SK-N-SH treated with all-trans-retinoic acid at 6 μM for 48 hours (cell line): ENCODE measurements at regions not wholly inside any gene's neighbourhood (a gene's known extent, or its start where the extent isn't known, plus 50 kb on each side); places are given as distances from the start of the nearest gene placed in this dataset.

Experiments used
- ATAC-seq: fragments of 200-7000 bp; cut with Tn5 transposase; 3 replicates; pipeline ENCODE4 v1.9.1; 2020; ENCODE audit warnings: mild to moderate bottlenecking, moderate library complexity
- ARNTL ChIP-seq: fragments of 450-650 bp; formaldehyde crosslinking; IDR thresholded peaks from 2 replicates; pipeline ENCODE4 v1.5.0; 2020; ENCODE audit warnings: low read depth, mild to moderate bottlenecking, moderate library complexity, borderline replicate concordance
- BACH2 ChIP-seq: fragments of 250-450 bp; sonication (Bioruptor Pico); IDR thresholded peaks from 2 replicates; pipeline ENCODE4 v1.9.0; 2021; ENCODE audit warnings: mild to moderate bottlenecking, borderline replicate concordance
- CSDC2 ChIP-seq: fragments of 250-450 bp; sonication (Bioruptor Pico); IDR thresholded peaks from 2 replicates; pipeline ENCODE4 v1.5.0; 2020; ENCODE audit warnings: mild to moderate bottlenecking, moderate library complexity
- ESRRG ChIP-seq: fragments of 250-450 bp; sonication (Bioruptor Pico); IDR thresholded peaks from 2 replicates; pipeline ENCODE4 v1.6.1; 2021; ENCODE audit warnings: mild to moderate bottlenecking
- GLIS3 ChIP-seq: fragments of 250-450 bp; sonication (Bioruptor Pico); IDR thresholded peaks from 2 replicates; pipeline ENCODE4 v1.5.0; 2020; ENCODE audit warnings: mild to moderate bottlenecking, moderate library complexity
- ISL1 ChIP-seq: fragments of 250-450 bp; sonication (Bioruptor Pico); IDR thresholded peaks from 2 replicates; pipeline ENCODE4 v2.1.2; 2022; ENCODE audit warnings: mild to moderate bottlenecking, moderate library complexity
- OSR1 ChIP-seq: fragments of 250-450 bp; sonication (Bioruptor Pico); IDR thresholded peaks from 2 replicates; pipeline ENCODE4 v1.8.0; 2022; ENCODE audit warnings: moderate library complexity, mild to moderate bottlenecking, inconsistent platforms
- PPARA ChIP-seq: fragments of 250-450 bp; sonication (Bioruptor Pico); IDR thresholded peaks from 2 replicates; pipeline ENCODE4 v1.5.0; 2020; ENCODE audit warnings: mild to moderate bottlenecking, borderline replicate concordance
- RARB ChIP-seq: fragments of 250-450 bp; sonication (Bioruptor Pico); IDR thresholded peaks from 2 replicates; pipeline ENCODE4 v1.8.0; 2021; ENCODE audit warnings: mild to moderate bottlenecking, moderate library complexity
- SNAI2 ChIP-seq: fragments of 250-450 bp; sonication (Bioruptor Pico); IDR thresholded peaks from 2 replicates; pipeline ENCODE4 v1.5.0; 2020; ENCODE audit warnings: mild to moderate bottlenecking, moderate library complexity
- TCF4 ChIP-seq: fragments of 250-450 bp; sonication (Bioruptor Pico); IDR thresholded peaks from 2 replicates; pipeline ENCODE4 v1.8.0; 2021; ENCODE audit warnings: mild to moderate bottlenecking, moderate library complexity, borderline replicate concordance
- ZC3H10 ChIP-seq: fragments of 250-450 bp; sonication (Bioruptor Pico); IDR thresholded peaks from 2 replicates; pipeline ENCODE4 v1.5.1; 2021; ENCODE audit warnings: mild to moderate bottlenecking, moderate library complexity
- ZFP3 ChIP-seq: fragments of 250-450 bp; sonication (Bioruptor Pico); IDR thresholded peaks from 2 replicates; pipeline ENCODE4 v1.5.0; 2020; ENCODE audit warnings: mild to moderate bottlenecking, moderate library complexity
- ZNF565 ChIP-seq: fragments of 450-650 bp; formaldehyde crosslinking; conservative IDR thresholded peaks from 2 replicates; pipeline ENCODE4 v1.5.0; 2020; ENCODE audit warnings: low read depth, mild to moderate bottlenecking, moderate library complexity
- ZNF70 ChIP-seq: fragments of 450-650 bp; formaldehyde crosslinking; IDR thresholded peaks from 2 replicates; pipeline ENCODE4 v1.5.0; 2020; ENCODE audit warnings: mild to moderate bottlenecking, moderate library complexity
- TF ChIP-seq, protein P1 (sequence below): fragments of 250-450 bp; sonication (Bioruptor Pico); IDR thresholded peaks from 2 replicates; pipeline ENCODE4 v1.5.1; 2021; ENCODE audit warnings: mild to moderate bottlenecking, moderate library complexity
- TF ChIP-seq, protein P2 (sequence below): fragments of 250-450 bp; sonication (Bioruptor Pico); IDR thresholded peaks from 2 replicates; pipeline ENCODE4 v1.8.0; 2021; ENCODE audit warnings: low read depth, mild to moderate bottlenecking, moderate library complexity, borderline replicate concordance
- TF ChIP-seq, protein P3 (sequence below): fragments of 250-450 bp; sonication (Bioruptor Pico); IDR thresholded peaks from 2 replicates; pipeline ENCODE4 v1.5.0; 2020; ENCODE audit warnings: mild to moderate bottlenecking, moderate library complexity
- TF ChIP-seq, protein P4 (sequence below): fragments of 250-450 bp; sonication (Bioruptor Pico); IDR thresholded peaks from 2 replicates; pipeline ENCODE4 v1.5.1; 2020; ENCODE audit warnings: low read depth, mild to moderate bottlenecking, moderate library complexity

DNA sequence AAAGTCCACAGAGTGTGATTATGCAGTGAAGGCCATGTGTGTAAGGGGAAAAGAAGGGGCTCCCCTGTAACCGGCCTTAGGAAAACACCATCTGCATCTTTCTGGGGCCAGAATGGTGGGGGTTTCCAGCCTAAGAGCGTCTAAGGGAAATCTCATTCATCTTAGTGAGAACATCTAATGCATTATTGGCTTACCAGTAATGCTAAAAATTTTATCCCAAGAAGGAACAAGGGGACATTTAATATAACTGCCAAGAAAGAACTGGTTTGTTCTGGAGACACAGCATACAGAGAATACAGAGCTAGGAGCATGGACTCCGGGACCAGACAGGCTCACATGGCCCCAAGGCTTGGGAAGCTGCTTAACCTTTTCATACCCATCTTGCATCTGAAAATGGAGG, 58.3 kb upstream of the DSCAM start:
- ATAC-seq: no peak
- TF ChIP-seq ZNF565 (CRISPR knock-in tag): no peak
- TF ChIP-seq PPARA (CRISPR knock-in tag): no peak
- TF ChIP-seq, protein P1, sequence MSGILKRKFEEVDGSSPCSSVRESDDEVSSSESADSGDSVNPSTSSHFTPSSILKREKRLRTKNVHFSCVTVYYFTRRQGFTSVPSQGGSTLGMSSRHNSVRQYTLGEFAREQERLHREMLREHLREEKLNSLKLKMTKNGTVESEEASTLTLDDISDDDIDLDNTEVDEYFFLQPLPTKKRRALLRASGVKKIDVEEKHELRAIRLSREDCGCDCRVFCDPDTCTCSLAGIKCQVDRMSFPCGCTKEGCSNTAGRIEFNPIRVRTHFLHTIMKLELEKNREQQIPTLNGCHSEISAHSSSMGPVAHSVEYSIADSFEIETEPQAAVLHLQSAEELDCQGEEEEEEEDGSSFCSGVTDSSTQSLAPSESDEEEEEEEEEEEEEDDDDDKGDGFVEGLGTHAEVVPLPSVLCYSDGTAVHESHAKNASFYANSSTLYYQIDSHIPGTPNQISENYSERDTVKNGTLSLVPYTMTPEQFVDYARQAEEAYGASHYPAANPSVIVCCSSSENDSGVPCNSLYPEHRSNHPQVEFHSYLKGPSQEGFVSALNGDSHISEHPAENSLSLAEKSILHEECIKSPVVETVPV (CRISPR knock-in tag): no peak
- TF ChIP-seq ESRRG (CRISPR knock-in tag): no peak
- TF ChIP-seq ZC3H10 (CRISPR knock-in tag): no peak
- TF ChIP-seq, protein P2, sequence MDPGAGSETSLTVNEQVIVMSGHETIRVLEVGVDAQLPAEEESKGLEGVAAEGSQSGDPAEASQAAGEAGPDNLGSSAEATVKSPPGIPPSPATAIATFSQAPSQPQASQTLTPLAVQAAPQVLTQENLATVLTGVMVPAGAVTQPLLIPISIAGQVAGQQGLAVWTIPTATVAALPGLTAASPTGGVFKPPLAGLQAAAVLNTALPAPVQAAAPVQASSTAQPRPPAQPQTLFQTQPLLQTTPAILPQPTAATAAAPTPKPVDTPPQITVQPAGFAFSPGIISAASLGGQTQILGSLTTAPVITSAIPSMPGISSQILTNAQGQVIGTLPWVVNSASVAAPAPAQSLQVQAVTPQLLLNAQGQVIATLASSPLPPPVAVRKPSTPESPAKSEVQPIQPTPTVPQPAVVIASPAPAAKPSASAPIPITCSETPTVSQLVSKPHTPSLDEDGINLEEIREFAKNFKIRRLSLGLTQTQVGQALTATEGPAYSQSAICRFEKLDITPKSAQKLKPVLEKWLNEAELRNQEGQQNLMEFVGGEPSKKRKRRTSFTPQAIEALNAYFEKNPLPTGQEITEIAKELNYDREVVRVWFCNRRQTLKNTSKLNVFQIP: no peak
- no peak for TF ChIP-seq GLIS3 (CRISPR knock-in tag)
- no peak for TF ChIP-seq ZFP3
- TF ChIP-seq ISL1 (CRISPR knock-in tag): no peak
- TF ChIP-seq BACH2 (CRISPR knock-in tag): no peak
- no peak for TF ChIP-seq TCF4 (CRISPR knock-in tag)
- TF ChIP-seq, protein P3, sequence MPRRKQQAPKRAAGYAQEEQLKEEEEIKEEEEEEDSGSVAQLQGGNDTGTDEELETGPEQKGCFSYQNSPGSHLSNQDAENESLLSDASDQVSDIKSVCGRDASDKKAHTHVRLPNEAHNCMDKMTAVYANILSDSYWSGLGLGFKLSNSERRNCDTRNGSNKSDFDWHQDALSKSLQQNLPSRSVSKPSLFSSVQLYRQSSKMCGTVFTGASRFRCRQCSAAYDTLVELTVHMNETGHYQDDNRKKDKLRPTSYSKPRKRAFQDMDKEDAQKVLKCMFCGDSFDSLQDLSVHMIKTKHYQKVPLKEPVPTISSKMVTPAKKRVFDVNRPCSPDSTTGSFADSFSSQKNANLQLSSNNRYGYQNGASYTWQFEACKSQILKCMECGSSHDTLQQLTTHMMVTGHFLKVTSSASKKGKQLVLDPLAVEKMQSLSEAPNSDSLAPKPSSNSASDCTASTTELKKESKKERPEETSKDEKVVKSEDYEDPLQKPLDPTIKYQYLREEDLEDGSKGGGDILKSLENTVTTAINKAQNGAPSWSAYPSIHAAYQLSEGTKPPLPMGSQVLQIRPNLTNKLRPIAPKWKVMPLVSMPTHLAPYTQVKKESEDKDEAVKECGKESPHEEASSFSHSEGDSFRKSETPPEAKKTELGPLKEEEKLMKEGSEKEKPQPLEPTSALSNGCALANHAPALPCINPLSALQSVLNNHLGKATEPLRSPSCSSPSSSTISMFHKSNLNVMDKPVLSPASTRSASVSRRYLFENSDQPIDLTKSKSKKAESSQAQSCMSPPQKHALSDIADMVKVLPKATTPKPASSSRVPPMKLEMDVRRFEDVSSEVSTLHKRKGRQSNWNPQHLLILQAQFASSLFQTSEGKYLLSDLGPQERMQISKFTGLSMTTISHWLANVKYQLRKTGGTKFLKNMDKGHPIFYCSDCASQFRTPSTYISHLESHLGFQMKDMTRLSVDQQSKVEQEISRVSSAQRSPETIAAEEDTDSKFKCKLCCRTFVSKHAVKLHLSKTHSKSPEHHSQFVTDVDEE (CRISPR knock-in tag): no peak

DNA sequence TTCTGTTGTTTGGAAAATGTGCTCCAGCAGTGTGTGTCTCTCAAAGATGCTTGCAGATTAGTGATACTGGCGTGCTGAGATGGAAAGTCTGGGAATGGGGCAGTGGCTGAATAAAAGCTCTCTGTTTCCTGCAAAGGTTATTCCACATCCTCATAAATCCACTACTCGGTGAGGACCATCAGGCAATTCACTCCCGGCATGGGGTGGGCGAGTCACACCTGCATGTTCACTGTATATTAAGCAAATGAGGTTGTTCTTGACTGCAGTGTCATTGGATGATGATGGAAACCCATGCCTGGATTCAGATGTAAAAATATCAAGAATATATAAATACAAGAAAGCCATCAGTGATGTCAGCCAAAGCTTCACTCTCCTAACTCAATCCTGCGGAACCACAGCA, 65.4 kb upstream of the DSCAM start:
- TF ChIP-seq TCF4 (CRISPR knock-in tag): no peak
- TF ChIP-seq, protein P4, sequence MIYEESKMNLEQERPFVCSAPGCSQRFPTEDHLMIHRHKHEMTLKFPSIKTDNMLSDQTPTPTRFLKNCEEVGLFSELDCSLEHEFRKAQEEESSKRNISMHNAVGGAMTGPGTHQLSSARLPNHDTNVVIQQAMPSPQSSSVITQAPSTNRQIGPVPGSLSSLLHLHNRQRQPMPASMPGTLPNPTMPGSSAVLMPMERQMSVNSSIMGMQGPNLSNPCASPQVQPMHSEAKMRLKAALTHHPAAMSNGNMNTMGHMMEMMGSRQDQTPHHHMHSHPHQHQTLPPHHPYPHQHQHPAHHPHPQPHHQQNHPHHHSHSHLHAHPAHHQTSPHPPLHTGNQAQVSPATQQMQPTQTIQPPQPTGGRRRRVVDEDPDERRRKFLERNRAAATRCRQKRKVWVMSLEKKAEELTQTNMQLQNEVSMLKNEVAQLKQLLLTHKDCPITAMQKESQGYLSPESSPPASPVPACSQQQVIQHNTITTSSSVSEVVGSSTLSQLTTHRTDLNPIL (CRISPR knock-in tag): no peak
- TF ChIP-seq SNAI2: no peak
- no peak for TF ChIP-seq CSDC2 (CRISPR knock-in tag)
- TF ChIP-seq ZNF70: no peak
- no peak for TF ChIP-seq ISL1 (CRISPR knock-in tag)
- no peak for TF ChIP-seq ZFP3
- TF ChIP-seq PPARA (CRISPR knock-in tag): no peak
- TF ChIP-seq, protein P3 (CRISPR knock-in tag): no peak
- TF ChIP-seq, protein P1 (CRISPR knock-in tag): no peak
- no peak for TF ChIP-seq RARB (CRISPR knock-in tag)
- TF ChIP-seq OSR1: no peak
- TF ChIP-seq ARNTL (CRISPR knock-in tag): no peak
- no peak for ATAC-seq

DNA sequence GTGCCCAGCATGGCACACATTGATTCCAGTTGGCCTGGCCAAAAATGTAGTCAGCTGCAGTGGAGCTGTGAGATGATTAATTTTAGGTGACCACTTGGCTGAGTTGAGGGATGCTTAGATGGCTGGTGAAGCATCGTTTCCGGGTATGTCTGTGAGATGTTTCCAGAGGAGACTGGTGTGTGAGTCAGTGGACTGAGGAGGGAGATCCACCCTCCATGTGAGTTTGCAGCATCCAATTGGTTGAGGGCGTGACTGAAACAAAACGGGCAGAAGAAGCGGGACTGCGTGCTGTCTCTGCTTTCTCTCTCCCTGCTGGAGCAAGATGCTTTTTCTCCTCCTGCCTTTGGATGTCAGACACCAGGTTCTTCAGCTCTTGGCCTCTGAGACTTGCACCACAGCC, 68.2 kb upstream of the DSCAM start:
- ATAC-seq: no peak
- TF ChIP-seq ZC3H10 (CRISPR knock-in tag) (no peak), BACH2 (CRISPR knock-in tag) (no peak), PPARA (CRISPR knock-in tag) (no peak), ESRRG (CRISPR knock-in tag) (no peak), TCF4 (CRISPR knock-in tag) (no peak), RARB (CRISPR knock-in tag) (no peak), ZNF70 (no peak)
- TF ChIP-seq, protein P3 (CRISPR knock-in tag): no peak
